Spinal cord (tissue), 9 donors: ENCODE measurements at regions not wholly inside any gene's neighbourhood (a gene's known extent, or its start where the extent isn't known, plus 50 kb on each side); places are given as distances from the start of the nearest gene placed in this dataset.

Experiments used
- DNase-seq, 6 donors: peaks; one replicate each; pipeline versions ENCODE4 v3.0.0 to v3.0.0-alpha.2; 2013 to 2015; ENCODE audit warnings: low spot score in 6 of 6, low read depth in 4 of 6
- H3K27ac ChIP-seq: one replicate; pipeline ENCODE4 v1.5.1; 2013; ENCODE audit warnings: low read depth, low read length, control low read depth
- H3K27me3 ChIP-seq: one replicate; pipeline ENCODE4 v1.6.1; 2013; ENCODE audit warnings: low read length; ENCODE audit not compliant: control insufficient read depth, insufficient read depth
- H3K36me3 ChIP-seq: one replicate; pipeline ENCODE4 v1.6.1; 2013; ENCODE audit warnings: low read length; ENCODE audit not compliant: control insufficient read depth, insufficient read depth
- H3K4me1 ChIP-seq: one replicate; pipeline ENCODE4 v1.6.1; 2013; ENCODE audit warnings: low read length; ENCODE audit not compliant: control insufficient read depth, insufficient read depth
- H3K4me3 ChIP-seq: one replicate; pipeline ENCODE4 v1.5.1; 2013; ENCODE audit warnings: low read depth, low read length, control low read depth
- H3K9me3 ChIP-seq: one replicate; pipeline ENCODE4 v1.6.1; 2013; ENCODE audit warnings: low read length; ENCODE audit not compliant: control insufficient read depth, insufficient read depth
- WGBS: methylation state at CpG from one replicate; pipeline ENCODE4 v1.1.5; 2013; ENCODE audit warnings: missing lambda C conversion rate; ENCODE audit not compliant: insufficient coverage; 5-methylcytosine and 5-hydroxymethylcytosine counted together
- donor health status: healthy.

GRCh38 chr1:212536586-212536985 lies 72.0 kb upstream of the ATF3 start:
- Histone ChIP-seq H3K9me3 (peaks cover 5% of the 10 kb centered on the region), H3K36me3 (no peaks in the 10 kb centered on the region), H3K27me3 (no peaks in the 10 kb centered on the region), H3K27ac (no peak overlapping the region), H3K4me1 (no peaks in the 10 kb centered on the region), H3K4me3 (no peak overlapping the region)
- 100% methylated on average over 2 of the region's 6 CpGs for WGBS
- DNase-seq = no peak

GRCh38 chr1:212537610-212538009 lies 71.0 kb upstream of the ATF3 start:
- peaks cover 5% of the 10 kb centered on the region for H3K9me3 ChIP-seq
- no peaks in the 10 kb centered on the region for H3K4me1 ChIP-seq
- H3K27me3 ChIP-seq = no peaks in the 10 kb centered on the region
- no peaks in the 10 kb centered on the region for H3K36me3 ChIP-seq
- H3K27ac ChIP-seq = no peak overlapping the region
- no peak for DNase-seq
- H3K4me3 ChIP-seq = no peak overlapping the region
- no CpG with 5 or more reads among the region's 1 CpG for WGBS

GRCh38 chr1:212539737-212540430 lies 68.7 kb upstream of the ATF3 start:
- no peaks in the 10 kb centered on the region for H3K36me3 ChIP-seq
- no peaks in the 10 kb centered on the region for H3K4me1 ChIP-seq
- no peaks in the 10 kb centered on the region for H3K27me3 ChIP-seq
- no peak for DNase-seq
- H3K9me3 ChIP-seq = peaks cover 5% of the 10 kb centered on the region
- 89% methylated on average over 4 of the region's 6 CpGs for WGBS
- H3K4me3 ChIP-seq = no peak overlapping the region
- H3K27ac ChIP-seq = no peak overlapping the region

- Histone ChIP-seq H3K4me3 (no peak overlapping the region), H3K36me3 (no peaks in the 10 kb centered on the region), H3K9me3 (no peaks in the 10 kb centered on the region), H3K4me1 (no peaks in the 10 kb centered on the region), H3K27ac (no peak overlapping the region), H3K27me3 (no peaks in the 10 kb centered on the region)
- 78% methylated on average over 2 of the region's 5 CpGs for WGBS
- no peak for DNase-seq
These were observed 65.8 kb upstream of the ATF3 start for GRCh38 chr1:212542761-212543187.

- no peaks in the 10 kb centered on the region for H3K9me3 ChIP-seq
- DNase-seq = no peak
- H3K27me3 ChIP-seq = no peaks in the 10 kb centered on the region
- no peaks in the 10 kb centered on the region for H3K4me1 ChIP-seq
- no CpG with 5 or more reads among the region's 1 CpG for WGBS
- no peak overlapping the region for H3K4me3 ChIP-seq
- no peaks in the 10 kb centered on the region for H3K36me3 ChIP-seq
- H3K27ac ChIP-seq = no peak overlapping the region
These were observed 64.5 kb upstream of the ATF3 start for GRCh38 chr1:212544110-212544509.

GRCh38 chr1:212545941-212546635 lies 62.5 kb upstream of the ATF3 start:
- Histone ChIP-seq H3K36me3 (no peaks in the 10 kb centered on the region), H3K4me3 (no peak overlapping the region), H3K27me3 (no peaks in the 10 kb centered on the region), H3K9me3 (no peaks in the 10 kb centered on the region), H3K4me1 (no peaks in the 10 kb centered on the region), H3K27ac (no peak overlapping the region)
- WGBS = 75% methylated on average over 2 of the region's 5 CpGs
- no peak for DNase-seq

DNA sequence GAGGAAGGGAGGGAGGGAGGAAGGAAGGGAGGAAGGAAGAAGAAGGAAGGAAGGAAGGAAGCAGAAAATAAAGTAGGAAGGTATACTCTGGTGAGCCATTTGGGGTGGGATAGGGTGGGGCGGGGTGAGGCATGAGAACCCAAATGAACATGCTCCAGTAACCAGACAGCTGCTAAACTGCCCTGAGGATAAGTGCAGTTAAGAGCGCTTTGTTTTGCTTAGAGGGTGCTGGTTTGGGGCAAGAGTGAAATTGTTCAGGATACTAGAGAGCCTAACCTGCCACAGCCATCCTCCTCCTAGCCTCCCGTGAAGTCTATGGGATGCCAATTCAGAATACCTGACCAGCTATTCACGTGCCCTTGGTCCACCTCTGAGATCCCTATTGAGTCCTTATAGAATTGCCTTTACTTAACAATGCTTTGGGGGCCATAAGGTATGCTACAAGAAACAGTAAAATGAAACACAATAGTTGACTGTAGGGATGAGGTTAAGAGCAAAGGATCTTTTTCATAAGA lies 59.0 kb upstream of the ATF3 start:
- no peaks in the 10 kb centered on the region for H3K4me1 ChIP-seq
- H3K36me3 ChIP-seq = no peaks in the 10 kb centered on the region
- no peak overlapping the region for H3K27ac ChIP-seq
- no peaks in the 10 kb centered on the region for H3K9me3 ChIP-seq
- 80% methylated on average over 1 of the region's 4 CpGs for WGBS
- no peak for DNase-seq
- H3K4me3 ChIP-seq = no peak overlapping the region
- no peaks in the 10 kb centered on the region for H3K27me3 ChIP-seq

- Histone ChIP-seq H3K27ac (no peak overlapping the region), H3K4me1 (no peaks in the 10 kb centered on the region), H3K9me3 (no peaks in the 10 kb centered on the region), H3K36me3 (no peaks in the 10 kb centered on the region), H3K4me3 (no peak overlapping the region), H3K27me3 (no peaks in the 10 kb centered on the region)
- WGBS = 60% methylated on average over 1 of the region's 4 CpGs
- no peak for DNase-seq
These were observed 56.6 kb upstream of the ATF3 start for GRCh38 chr1:212551929-212552328.

DNA sequence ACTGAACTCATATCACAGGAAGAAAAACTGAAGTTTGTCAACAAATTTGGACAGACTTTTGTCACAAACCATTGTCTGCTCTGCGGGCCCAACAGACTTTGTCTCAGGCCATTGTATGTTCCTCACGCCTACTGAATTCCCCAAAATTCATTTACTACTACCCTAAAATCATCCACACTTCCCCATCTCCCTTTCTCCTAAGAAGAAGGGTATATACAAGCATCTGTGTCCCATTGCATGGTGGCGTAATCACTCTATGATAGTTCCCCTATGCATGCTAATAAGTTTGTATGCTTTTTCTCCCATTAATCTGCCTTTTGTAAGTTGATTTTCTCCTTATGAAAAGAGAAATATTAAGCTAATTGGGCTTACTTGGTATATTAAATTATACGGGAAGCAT lies 54.9 kb upstream of the ATF3 start:
- H3K4me3 ChIP-seq = no peak overlapping the region

GRCh38 chr1:212554401-212554800 lies 54.2 kb upstream of the ATF3 start:
- 100% methylated on average over 1 of the region's 2 CpGs for WGBS
- H3K27ac ChIP-seq = no peak overlapping the region
- DNase-seq = no peak
- H3K27me3 ChIP-seq = no peaks in the 10 kb centered on the region
- H3K4me3 ChIP-seq = no peak overlapping the region
- H3K4me1 ChIP-seq = peaks cover 9% of the 10 kb centered on the region
- no peaks in the 10 kb centered on the region for H3K36me3 ChIP-seq
- no peaks in the 10 kb centered on the region for H3K9me3 ChIP-seq

More for the DNA sequence above, 54.9 kb upstream of the ATF3 start:
- no peak for DNase-seq
- peaks cover 8% of the 10 kb centered on the region for H3K4me1 ChIP-seq
- no peaks in the 10 kb centered on the region for H3K9me3 ChIP-seq
- H3K27ac ChIP-seq = no peak overlapping the region
- no peaks in the 10 kb centered on the region for H3K36me3 ChIP-seq
- WGBS = 90% methylated on average over 2 of the region's 4 CpGs
- no peaks in the 10 kb centered on the region for H3K27me3 ChIP-seq
